G401.6 (cell line): ENCODE measurements at regions not wholly inside any gene's neighbourhood (a gene's known extent, or its start where the extent isn't known, plus 50 kb on each side); places are given as distances from the start of the nearest gene placed in this dataset.
"Not testable (repeated sequence)": the region's sequence is repeated elsewhere in the genome, so short reads cannot be mapped to it uniquely, and the experiment has no call there.

Experiments
- FAIRE-seq: peaks from 2 replicates; lab custom pipeline; 2012; peaks lifted over from hg19 to GRCh38; lab: Jason Lieb, UNC

DNA sequence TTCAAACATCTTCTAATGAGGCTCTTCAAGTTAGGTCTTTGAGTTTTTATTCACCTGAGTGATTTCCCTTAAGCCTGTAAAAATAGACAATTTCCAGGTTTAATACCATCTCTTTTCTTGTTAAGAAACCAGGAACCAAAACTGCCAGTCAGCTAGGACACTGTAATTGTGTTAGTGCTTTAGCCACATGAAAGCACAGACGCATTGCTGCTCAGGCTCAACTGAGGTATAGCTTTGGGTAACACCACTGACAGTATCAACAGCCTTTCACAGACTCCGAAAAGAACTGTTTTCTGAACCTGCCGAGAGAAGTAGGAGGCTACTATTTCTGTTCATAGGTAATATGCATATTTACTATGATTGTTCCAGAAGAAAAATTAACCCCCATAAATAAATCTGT lies 768.7 kb downstream of the ETS1 start:
- FAIRE-seq, result no peak

DNA sequence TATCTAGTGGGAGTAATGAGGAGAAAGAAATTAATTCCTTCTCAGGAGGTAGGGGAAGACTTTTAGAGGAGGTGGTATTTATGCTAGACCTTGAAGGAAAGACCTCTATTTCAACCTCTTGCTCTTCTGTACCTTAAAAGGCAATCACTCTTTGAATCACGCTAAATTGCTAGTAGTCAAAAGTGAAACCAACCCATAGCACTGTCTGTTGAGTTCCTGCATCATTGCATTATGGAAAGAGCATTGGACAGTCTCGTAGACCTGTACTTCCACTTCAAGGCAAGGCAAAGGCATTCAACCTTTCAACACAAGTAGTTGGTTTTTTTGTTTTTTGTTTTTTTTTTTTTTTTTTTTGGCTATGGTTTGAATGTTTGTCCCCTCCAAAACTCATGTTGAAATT lies 770.4 kb downstream of the ETS1 start:
- FAIRE-seq, result no peak

DNA sequence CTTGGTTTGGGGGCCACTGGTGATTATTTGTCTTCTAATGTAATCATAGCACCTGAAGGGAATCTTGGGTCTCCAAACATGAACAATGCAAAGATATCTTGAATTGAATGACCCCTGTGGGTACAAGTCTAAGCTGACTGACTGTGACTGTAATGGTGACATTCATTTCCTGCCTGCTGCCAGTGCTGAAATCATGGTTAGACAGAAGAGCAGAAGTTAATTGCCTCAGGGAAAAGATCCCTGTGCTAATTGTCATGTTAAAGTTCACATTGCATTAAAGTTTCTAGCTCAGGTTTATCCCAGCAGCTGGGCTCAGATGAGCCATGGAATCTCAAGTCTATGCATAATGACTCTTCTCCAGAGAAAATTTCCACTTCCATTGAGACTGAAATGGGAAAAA lies 772.0 kb downstream of the ETS1 start:
- no peak for FAIRE-seq

DNA sequence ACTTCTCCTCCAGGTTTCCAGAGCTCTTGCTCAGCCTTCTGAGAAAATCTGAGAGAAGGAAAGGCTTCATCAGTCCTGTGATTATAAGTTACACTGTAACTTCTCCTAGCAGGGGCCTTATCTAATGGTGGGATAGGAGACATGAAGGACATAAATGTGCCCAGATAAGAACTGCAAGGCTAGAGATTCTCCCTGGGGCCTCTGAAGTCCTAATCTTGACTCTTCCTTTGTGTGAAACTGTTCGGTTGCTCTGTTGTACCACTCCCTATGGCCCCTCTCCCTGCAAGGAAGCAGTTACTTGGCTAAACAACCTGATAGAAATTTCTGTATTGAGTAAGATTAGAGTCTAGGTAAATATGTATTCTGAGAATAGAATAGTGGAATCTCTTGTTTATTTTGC lies 780.9 kb downstream of the ETS1 start:
- no peak for FAIRE-seq

DNA sequence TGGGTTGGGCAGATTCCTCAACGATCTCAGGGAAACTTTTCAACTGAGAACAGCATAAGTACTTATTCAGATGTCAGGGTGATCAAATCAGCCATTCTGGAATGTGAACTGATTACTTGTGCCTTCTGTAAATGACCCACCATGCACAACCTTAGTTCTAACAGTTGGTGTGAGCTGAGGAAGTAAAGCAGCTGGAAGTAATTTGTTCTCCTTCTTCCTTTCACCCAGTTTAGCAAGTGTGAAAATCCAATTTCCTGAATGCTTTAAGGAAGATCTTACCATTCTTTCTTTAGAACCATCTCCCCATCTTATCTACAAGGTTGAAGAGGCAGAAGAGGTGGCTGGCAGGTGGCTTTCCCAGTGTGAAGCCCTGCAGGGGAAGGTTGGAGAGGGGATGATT lies 781.6 kb downstream of the ETS1 start:
- FAIRE-seq, result no peak

DNA sequence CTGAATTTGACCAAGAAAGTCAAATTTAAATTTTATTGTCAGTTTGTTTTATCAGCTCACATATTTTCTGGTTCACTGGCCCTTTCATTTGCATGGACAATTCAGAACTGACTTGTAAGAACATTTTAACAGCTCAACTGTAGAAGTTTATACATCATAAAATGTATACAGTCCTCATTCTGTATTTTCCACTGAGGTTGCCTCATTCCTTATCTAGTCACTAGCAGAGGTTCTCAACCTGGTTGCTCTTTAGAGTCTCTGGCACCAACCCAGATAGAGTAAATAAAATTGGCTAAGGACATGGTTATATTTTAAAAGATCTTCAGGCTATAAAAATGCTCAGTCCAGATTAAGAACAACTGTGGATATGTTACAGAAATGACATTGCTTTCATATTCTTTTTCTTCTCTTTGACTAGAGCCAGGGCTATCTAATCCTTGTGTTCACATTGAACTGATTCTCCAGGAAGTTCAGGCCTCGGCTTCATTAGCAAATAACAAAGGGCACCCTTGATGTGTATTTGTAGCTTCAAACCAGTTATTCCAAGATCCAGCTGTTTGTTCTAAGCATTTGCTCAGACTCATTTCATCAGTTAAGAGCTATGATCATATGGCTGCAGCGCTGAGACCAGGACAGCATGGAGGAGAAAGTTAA lies 782.5 kb downstream of the ETS1 start:
- FAIRE-seq, result no peak

DNA sequence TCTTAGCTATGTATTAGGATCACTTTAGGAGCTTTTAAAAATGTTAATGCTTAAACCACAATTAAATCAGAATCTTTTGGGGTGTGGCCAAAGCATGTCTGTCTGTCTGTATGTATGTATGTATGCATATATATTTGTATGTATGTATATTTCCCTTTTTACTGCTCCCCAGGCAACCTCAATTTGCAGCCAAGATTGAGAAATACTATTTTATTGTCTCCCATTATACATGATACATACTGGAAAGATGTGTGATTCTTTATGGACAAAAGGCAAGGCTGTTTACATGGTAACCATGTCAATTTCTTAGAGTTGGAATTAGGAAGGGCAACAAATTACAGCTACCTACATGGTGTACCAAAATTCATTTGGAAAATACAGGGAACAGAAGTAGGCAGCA lies 783.6 kb downstream of the ETS1 start:
- FAIRE-seq, result no peak

DNA sequence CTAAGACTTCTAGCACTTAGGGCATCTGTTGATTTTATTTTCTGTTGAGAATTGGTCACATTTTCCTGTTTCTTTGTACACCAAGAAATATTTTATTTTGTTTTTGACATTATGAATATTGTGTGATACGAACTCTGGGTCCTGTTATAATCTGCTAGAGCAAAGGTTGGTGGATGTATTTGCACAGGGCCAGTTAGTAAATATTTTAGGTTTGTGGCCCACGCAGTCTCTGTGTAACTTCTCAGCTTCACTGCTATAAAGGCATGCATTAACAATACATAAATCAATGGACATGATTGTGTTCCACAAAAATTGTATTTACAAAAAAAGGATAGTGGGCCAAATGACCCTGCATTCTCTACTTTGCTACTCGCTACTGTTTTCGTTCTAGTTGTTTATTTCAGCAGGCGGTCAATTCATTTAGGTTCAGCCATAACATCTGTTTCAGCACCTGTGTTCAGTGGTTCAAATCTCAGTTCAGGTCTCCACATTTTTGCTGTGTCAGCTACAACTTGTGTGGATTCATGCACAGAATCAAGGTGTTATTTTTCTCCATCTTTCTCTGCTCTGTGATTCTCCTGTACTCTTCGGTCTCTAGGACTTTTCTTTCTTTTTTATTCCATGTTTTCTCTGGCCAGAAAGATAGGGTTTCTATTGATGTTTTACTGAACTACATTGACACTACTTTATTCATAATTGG lies 786.2 kb downstream of the ETS1 start:
- no peak for FAIRE-seq

DNA sequence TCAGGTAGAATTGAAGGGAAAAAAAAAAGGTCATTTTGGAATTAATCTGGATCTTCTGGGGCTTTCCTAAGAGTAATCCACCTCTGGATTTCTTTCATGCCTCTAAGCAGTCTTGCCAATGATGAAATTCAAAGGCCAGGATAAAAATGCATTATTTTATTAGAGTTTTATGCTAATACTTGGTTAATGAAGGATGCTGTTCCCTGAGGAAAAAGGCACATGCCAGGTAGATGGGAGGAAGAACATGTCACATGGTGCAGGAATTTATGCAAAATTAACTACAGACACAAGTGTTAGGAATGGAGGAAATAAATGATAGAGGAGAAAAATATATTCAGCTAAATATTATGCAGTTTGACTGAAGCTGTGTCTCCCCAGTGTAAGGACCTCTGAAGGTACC lies 792.0 kb downstream of the ETS1 start:
- no peak for FAIRE-seq

DNA sequence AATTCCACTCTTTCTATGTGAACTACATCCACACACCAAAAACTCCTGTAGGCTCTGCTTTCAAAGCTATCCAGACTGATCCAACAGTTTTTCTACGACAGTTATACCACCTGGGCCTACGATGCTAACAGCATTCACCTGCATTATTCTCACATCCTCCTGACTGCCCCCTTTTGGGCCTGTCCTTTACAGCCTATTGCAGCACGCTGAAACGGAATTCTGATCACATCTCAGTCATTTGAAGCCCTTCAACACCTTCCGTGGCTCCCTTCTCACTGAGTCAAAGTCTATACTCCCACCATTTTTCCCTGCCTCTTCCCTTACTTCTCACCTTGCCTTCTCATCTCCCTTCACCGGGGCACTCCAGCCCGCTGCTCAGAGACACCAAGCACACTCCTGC lies 791.3 kb upstream of the KIRREL3 start:
- no peak for FAIRE-seq

DNA sequence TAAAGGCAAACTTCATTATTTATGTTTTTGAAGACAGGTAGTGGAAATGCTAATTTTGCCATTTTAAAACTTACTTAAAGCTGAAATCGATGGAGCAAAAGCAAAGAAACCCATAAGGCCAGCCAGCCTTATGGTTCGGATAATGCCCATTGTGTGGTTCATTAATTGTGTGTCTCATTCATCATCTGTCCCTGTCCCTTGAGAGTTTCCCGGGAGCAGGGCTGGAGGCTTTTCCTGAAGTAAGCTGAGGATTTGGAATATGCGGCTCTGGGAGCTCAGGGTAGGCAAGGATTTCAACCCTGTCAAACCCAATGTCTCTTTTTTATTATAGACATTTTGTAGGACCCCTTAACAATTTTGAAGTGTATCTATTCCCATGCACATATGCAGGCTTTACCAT lies 790.0 kb upstream of the KIRREL3 start:
- FAIRE-seq, result no peak

DNA sequence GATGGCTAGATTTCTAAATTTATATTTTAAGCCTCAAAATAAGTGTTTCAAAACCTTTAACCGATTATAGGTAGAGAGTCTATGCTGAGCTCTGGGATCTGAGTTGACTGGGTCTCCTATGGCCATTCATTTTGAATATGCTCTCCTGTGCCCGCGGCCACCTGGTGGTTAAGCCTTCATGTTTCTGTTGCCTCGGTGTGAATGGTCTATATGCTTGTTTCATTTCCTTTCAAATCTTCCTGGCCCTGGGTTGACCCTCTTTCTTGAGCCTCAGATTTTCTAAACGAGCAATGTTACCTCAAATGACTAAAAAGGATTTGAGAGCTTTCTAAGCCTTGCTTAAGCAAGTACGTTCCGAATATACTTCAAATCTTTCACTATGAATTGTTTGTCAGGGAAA lies 789.4 kb upstream of the KIRREL3 start:
- FAIRE-seq, result no peak

DNA sequence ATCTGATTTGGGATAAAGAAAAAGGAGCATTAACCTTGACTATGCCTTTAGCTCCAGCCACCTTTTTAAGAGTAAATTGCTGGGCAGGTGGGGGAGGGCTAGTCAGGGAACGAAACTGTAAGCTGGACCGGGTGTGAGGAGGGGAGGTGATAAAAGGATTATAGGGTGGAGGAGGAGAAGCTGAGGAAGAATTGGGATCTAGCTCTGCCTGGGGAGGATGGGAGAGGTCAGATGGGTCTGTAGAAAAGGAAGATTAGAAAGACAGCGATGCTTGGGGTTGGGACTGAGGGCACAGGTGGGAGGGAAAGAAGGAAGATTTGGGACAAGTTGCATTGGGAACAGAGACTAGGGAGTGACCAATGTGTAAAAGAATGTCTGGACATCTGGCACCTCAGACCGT lies 772.4 kb upstream of the KIRREL3 start:
- FAIRE-seq, result not testable (repeated sequence)

DNA sequence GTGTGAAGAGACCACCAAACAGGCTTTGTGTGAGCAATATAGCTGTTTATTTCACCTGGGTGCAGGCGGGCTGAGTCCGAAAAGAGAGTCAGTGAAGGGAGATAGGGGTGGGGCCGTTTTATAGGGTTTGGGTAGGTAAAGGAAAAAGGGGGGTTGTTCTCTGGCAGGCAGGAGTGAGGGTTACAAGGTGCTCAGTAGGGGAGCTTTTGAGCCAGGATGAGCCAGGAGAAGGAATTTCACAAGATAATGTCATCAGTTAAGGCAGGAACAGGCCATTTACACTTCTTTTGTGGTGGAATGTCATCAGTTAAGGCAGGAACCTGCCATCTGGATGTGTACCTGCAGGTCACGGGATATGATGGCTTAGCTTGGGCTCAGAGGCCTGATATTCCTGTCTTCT lies 768.4 kb upstream of the KIRREL3 start:
- not testable (repeated sequence) for FAIRE-seq

DNA sequence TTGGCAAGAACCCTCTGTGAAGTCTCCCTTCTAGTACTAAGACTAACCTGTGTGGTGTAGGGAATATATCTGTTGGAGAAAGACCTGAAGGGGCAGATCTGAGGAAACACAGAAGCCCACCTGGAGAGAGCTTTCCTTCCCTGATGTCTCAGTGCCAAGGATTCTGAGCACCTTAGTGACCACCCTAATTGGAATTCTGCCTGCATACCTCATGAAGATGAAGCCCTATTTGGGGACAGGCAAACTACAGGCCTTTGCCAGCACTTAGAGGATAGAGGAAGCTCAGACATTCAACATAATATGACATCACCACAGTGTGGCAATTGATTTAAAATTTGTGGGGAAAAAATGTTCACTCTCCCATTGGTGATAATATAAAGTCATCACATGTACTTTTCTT lies 766.2 kb upstream of the KIRREL3 start:
- no peak for FAIRE-seq

DNA sequence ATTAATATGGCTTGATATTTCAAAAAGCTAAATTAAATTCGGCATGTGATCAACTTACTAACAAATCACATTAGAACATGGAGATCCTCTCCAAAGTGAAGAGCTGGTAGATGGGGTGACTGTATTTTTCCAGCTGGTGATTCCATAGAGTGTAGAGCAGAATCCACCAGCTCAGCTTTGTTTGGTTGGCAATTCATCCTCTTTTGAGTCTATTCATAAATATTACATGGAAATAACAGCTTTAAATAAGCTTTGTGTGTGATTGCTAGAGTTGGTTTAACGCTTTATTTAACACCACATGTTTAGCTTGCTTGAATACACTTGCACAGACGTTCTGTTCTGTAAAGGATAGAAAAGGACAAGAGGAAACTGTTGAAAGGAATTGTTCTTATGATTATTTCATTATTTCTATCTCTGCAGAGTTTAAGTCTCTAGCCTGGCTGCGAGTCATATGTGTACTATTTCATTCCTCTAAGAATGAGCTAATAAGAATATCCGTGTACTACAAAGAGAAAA lies 738.3 kb upstream of the KIRREL3 start:
- no peak for FAIRE-seq

DNA sequence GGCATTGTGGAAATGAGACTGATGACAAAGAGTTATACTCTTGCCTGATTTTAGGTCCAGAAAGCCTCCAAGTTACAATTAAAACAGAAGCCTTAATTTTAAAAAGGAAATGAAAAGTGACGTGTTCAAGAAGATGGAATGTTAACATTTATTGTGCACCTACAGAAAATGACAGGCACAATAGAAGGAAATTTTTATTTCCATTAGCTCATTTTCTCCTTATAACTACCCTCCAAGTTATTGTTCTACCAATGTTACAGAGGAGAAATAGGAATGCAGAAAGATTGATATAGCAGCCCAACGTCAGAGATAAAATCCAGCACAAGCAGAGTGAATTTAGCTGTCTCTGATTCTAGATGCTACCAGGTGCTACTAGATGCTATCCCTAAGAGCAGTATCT lies 736.9 kb upstream of the KIRREL3 start:
- no peak for FAIRE-seq

DNA sequence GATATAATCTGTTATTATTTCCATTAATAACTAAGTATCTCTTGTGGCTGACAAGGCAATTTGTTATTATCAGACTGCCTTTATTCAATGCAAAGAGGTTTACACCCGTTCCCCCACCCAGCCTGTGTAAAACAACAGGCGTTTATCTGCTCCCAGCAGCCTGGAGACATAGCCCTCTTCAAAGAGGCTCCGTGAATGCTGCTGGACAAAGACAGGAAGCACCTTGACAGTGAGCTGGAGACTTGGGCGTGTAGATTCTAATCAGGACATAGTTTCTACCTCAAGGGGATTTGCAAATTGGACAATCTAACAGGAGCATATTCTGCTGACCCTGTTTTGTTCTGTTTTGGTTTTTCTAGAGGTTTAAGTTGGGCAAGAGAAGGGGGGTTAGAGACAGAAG lies 733.0 kb upstream of the KIRREL3 start:
- FAIRE-seq, result no peak

DNA sequence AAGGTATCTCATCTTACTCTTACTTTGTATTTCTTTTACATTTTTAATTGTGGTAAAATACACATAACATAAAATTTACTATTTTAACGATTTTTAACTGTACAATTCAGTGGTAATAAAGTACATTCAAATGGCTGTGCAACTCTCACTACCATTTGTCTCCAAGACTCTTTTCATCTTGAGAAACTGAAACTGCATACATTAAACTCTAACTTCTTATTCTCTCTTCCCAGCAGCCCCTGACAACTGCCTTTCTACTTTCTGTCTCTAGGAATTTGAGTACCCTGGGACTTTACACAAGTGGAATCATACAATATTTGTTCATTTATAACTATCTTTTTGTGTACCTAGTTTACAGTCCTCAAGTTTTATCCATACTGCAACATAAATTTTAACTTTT lies 725.8 kb upstream of the KIRREL3 start:
- no peak for FAIRE-seq

DNA sequence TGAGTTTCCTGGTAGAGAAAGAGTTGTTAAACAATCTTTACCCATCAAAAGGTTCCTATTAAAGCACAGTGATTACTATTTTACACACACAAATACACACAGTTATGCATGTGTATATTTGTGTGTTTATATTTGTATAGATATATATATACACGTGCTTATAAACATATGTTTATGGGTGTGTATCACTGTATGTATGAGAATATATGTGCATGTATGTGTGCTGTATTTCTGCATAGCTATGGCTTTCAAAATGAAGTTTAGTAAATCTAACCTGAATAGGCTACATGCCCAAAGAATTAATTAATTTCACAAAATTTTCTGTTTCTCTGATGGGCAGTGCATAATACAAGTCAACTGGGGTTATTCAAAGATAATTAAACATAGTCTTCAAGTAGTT lies 723.1 kb upstream of the KIRREL3 start:
- FAIRE-seq, result no peak

DNA sequence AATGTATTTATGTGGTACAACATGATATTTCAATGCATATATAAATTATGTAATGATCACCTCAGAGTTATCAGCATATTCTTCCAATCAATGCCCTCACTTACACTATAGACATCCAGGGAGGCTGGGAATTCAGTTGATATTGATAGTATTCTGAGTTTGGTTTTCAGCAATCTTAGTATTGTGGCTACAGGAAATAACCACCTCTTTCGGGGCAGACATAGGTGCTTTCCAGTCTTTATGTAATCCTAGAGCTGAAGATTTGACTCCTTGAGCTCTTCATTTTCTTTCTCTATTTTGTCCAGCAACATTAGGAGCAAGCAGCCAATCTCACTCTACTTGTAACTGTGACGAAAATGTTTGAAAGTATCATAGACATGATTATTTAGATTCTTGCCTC lies 712.7 kb upstream of the KIRREL3 start:
- FAIRE-seq, result no peak

DNA sequence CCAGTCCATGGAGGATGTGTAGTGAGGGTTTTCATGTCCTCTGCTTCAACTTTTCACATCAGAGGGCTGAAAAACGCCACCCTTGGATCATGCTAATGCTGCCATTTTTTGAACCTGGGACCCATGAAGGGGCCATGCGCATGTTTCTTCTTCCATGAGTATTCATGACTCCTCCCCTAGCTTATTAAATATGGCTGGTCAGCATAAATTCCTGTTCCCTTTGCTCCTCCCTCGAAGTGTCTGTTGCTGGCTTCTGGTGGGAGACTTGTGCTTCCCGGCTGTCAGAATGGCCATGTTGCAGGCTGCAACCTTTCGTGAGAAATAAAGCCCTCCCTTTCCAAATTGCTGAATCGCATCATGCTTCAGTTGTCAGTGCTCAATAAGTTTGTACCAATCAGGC lies 711.2 kb upstream of the KIRREL3 start:
- FAIRE-seq, result no peak

DNA sequence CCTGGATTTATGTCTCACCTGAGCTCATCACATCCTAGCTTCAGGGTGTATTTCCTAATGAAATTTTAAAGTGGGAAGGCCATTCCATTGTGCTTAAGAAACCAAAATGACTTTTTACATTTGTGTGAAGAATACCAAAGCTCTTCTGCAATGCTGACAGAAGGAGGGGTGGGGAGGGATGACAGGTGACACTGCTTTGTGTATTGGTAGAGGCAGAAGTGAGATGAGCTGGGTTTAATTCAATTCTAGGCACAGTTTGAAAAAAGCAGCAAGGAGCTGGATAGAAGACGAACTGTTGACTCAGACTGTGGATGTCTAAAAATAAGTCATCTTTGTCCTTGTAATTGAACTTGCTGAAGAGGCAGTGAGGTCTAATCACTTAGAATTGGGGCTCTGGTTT lies 710.3 kb upstream of the KIRREL3 start:
- no peak for FAIRE-seq

DNA sequence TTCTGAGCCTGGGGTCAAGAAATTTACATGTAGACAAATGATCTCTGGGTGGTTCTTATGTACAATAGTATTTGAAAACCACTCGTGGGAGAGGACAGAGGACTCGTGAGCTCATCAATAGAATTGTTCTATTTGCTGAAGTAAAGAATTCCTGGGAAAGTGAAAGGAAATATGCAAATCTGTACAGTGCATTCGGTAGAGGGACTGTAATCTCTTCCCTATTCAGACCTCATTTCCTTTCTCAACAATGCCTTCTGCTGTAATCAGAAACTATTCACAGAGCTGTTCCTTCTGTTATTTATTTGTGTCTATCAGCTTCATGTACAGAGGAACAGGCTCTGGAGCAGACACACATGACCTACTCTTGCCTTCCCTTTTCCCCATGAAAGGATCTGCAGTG lies 709.4 kb upstream of the KIRREL3 start:
- FAIRE-seq, result no peak
